Midbrain (tissue), 1 donor: ENCODE measurements at regions not wholly inside any gene's neighbourhood (a gene's known extent, or its start where the extent isn't known, plus 50 kb on each side); places are given as distances from the start of the nearest gene placed in this dataset.

Experiments
- DNase-seq: peaks from one replicate; lab custom pipeline; 2025; lab: John Stamatoyannopoulos, UW

DNA sequence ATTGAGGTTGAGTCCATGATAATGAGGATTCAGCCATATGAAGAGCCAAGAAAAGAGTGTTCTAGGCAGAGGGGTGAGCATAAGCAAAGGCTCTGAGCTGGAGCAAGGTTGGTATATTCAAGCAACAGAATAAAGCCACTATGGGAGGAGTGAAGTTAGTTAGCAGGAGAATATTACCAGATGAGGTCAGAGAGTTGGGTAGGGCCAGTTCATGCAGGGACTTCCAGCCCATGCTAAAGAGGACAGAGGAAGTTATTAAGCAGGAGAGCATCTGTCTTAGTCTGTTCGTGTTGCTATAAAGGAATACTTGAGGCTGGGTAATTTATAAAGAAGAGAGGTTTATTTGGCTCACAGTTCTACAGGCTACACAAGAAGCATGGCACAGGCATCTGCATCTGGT lies 57.1 kb upstream of the ATG10 start:
- DNase-seq: no peak

DNA sequence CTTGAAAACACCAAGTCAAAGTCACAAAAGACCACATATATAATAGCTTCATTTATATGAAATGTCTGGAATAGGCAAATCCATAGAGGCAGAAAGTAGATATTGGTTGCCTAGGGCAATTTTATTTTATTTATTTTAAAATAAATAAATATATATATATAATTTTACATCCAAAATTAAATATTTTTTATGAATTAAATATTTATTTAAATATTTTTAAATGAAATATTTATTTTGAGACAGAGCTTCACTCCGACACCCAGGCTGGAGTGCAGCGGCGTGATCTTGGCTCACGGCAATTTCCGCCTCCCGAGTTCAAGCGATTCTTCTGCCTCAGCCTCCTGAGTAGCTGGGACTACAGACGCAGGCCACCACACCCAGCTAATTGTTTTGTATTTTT lies 58.9 kb upstream of the ATG10 start:
- no peak for DNase-seq

DNA sequence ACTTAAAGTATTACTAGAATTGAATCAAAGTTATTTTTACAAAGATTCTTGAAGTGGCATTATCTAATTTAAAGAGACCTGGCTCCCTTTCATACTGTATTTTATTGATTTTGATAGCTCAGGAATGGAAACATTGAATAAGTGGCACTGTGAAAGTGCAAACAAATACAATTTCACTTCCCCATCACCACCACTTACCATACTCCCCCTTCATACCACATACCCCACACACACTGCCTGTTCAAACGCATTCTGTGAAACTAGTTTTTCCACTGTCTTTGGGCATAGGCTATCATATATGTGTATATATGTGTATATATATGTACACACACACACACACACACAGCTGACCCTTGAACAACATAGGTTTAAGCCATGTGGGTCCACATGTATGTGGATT lies 62.1 kb upstream of the ATG10 start:
- no peak for DNase-seq

DNA sequence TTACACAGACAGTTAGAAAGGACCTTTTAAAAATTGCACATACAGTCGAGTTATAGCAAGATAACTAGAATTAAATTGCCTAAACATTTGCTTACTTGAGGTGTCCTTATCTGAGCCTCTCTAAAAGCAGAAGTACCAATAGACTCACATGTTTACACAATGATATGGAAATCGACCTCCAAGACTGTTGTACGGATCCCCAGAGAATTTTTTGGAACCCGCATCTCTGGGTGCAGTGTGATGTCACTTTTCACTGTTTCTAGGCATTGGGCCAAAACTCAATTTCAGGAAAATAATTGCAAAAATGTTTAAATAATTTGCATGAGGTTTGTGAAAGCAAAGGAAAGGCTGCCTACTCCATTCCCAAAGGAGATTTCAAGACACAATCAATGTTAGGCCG lies 63.1 kb upstream of the ATG10 start:
- DNase-seq: no peak

DNA sequence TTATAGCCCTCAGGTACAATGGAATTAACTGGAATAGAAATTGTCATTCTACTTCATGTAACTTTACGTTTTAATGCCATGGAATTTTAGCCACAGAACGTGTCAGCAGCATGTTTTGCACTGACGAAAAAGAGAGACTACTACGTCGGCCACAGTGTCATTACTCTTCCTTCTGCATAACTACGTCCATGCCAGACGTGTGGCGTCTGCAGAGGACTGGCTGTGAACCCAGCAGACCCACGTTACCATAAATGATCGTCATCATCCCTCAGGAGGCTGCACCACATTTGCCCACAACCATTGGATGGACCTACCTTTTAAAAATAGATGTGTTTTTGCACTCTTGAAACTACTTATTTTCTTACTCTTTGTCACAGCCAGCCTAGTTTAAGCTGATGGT lies 63.8 kb upstream of the ATG10 start:
- DNase-seq: no peak

DNA sequence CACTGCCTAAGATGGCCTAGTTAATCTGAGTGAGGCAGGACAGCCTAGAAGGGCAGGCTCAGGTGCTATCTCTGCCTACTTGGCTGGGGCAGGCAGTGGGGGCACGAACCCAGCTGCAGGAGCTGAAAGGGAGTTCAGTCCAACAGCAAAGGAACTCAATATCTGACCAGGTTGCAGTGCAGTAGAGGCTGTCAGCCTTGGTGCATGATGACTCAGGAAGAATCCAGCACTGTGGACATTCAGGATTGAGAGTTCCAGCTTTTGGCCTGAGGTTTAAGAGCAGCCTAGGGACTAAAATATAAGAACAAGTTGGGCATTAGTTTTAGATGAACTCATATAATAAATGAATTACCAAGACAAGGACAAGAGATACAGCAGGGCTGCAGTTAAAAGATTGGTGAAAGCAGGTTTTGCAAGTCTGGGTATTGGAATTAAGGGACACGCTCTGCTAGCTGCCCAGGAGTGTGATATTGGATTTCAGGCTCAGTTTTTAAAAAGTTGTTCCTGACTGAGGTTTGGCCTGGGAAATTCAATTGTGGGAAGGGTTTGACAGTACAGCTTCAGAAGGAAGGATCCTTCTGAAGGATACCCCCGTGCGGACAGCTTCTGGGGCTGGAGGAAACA lies 64.7 kb upstream of the ATG10 start:
- no peak for DNase-seq

DNA sequence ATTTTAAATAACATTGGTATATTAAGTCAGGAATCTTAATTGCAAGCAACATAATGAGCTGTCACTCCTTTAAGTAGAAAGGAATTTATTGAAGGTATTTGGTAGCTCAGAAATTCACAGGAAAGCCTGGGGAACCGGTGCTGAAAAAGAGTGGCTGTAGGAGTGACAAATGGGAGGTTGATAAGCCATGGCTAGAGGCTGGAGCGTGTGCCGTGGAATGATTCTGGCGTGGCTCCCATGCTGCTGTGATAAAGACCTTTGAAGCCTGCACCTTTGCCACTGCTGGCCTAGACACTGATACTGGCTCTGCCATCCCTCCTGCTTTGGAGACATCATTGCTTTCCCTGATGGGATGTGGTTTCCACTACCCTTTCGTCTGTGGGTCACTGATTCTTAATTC lies 65.7 kb upstream of the ATG10 start:
- DNase-seq: no peak

DNA sequence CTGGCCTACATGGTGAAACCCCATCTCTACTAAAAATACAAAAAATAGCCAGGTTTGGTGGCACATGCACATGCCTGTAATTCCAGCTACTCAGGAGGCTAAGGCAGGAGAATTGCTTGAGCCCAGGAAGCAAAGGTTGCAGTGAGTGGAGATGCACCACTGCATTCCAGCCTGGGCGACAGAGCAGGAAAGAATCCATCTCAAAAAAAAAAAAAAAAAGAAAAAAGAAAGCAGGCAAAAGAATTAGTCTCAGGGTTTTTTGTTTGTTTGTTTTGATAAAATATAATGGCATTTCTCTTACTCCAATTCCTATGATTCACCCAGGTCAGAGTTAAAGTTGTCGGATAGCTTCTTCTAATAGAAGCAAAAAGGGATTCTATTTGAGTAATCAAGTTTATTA lies 67.0 kb upstream of the ATG10 start:
- no peak for DNase-seq

DNA sequence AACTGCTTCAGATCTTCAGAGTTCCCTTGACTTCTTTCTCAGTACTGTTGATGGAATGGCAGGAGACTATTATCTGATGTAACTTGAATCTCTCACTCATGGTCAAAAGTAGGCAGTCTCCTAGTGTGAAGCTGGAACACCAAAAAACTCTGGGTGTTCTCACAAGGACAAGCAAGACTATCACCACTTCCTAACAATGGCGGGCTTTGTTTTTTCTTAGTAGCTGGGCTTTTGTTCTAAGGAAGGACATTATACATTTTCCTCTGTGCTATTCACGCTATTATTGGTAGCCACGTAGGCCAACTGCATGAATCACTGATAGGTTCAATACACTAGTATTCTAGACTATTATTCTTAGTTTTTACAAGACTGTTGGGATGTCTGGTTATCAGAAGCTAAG lies 67.7 kb upstream of the ATG10 start:
- DNase-seq: peak; percentile 34

DNA sequence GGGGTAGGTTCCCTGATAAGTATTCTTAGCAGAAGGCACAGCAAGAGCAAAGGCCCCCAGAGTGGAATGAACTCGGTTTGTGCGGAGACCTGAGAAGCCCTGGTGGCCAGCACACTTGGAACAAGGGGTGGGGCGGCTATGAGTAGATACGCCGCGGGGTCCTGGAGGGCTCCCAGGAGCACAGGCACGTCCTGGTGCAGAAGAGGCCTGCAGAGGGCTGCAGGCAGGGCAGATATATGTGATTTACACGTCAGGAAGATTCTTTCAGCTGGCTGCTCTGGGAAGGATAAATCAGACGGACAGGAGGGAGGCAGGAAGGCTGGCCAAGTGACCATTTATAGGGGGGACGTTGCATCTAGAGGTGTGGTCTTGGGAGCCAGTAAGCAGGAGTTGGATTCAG lies 70.2 kb upstream of the ATG10 start:
- no peak for DNase-seq

DNA sequence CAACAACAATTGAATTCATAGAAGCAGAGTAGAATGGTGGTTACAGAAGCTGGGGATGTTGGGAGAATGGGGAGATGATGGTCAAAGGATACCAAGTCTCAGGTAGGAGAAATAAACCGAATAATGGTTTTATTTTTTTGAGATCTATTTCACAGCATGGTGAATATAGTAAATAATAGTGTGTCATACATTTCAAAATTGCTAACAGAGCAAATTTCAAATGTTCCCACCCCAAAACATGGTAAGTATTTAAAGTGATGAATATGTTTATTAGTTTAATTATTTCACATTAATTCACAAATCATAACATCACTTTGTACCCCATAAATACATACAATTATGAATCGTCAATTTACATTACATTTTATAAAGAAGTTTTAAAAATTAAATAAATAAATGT lies 72.7 kb upstream of the ATG10 start:
- DNase-seq: no peak

DNA sequence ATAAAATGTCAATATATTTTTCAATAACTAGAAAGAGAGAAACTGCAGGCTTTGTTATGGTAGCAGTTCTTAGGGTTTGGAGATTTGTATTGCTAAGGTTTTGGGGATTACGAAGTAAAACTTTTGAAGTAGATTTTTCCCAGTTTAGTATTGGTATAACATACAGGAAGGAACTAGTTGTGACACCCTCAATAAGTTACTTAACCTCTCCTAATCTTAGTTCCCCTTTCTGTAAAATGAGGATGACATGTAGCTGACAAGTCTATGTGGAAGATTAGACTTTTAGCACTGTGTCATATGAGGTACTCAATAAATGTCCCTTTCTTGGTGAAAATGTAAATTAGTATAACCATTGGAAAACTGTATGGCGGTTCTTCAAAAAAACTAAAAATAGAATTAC lies 73.4 kb upstream of the ATG10 start:
- DNase-seq: no peak

DNA sequence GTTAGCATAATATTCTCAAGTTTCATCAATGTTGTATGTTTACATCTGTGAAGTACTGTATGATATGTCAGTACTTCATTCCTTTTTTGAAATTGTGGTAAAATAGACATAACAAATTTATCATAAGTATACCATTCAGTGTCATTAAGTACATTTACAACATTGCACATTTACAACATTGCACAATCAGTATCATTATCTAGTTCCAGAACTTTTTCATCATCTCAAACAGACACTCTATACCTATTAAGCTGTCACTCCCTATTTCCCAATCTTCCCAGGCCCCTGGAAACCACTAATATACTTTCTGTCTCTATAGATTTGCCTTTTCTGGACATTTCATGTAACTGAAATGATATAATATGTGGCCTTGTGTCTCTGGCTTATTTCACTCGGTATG lies 75.1 kb upstream of the ATG10 start:
- no peak for DNase-seq

DNA sequence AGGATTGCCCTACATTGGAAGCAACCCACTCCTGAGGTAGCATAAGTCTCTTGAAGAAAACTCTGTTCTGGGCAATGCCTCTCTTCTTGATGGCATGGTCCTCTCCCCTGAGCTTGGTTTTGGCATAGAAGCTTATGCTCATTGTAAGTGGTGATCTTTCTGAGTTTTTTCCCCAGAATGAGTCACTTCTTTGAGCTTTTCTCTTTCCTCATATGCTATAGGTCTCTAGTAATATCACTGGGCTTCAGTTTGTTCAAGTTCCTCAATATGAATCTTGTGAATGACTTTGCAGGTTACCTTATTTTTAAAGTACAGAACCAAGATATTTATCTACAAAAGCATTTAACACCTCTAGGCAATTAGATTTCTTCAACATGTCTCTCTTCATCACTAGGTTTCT lies 76.5 kb upstream of the ATG10 start:
- DNase-seq: no peak

DNA sequence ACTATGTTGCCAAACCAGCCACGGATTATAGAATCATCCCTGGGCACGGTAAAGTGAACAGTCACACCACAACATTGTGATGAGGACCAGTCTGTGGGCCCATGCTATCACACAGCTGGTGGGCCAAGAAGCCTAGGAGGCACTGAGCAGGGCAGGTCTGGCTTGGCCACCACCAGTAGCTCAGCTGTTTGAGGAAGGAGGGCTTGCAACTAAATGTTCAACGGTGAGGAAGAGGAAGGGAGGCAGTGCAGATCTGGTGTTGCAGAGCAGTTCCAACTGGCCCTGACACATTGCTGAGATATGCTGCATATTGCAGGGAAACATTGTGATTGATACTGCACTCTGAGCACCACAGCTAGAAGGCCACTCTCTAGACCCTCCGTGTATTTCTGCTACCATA lies 77.9 kb upstream of the ATG10 start:
- no peak for DNase-seq

DNA sequence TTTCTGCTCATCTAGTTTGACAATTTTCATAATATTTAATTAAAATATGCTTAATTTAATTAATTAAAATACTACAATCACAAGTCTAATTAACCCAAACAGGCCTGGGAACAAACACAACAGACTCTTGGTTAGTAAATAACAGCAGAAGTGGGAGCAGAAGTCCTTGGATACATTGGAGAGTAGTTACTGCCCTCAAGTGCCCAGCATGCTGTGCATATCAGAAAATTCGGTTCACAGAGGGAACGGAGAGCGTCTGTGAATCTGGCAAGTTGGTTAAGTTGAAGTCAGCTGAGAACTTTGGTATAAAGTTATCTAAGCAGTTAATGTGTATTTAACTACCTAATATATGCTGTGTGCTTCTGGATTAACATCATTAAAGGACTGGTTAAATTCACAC lies 87.0 kb upstream of the ATG10 start:
- DNase-seq: peak; percentile 32

DNA sequence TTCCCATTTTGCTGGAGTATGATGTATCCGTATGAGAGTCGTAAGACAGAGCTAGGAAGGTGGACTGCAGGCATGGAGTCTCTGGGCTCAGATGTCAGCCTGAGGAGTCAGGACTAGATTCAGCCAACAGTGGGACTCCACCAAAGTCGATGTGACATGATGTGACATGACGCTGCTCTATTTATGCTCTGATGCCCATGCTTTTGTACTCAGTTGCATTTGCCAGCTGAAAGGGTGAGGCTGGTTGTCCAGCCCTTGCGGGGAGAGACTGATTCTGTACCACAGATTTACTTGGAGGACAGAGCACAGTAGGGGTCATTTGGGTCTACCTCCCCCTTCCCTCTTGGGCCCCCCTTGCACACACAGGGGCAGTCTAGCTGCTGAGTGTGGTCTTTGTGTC lies 88.5 kb upstream of the ATG10 start:
- no peak for DNase-seq

DNA sequence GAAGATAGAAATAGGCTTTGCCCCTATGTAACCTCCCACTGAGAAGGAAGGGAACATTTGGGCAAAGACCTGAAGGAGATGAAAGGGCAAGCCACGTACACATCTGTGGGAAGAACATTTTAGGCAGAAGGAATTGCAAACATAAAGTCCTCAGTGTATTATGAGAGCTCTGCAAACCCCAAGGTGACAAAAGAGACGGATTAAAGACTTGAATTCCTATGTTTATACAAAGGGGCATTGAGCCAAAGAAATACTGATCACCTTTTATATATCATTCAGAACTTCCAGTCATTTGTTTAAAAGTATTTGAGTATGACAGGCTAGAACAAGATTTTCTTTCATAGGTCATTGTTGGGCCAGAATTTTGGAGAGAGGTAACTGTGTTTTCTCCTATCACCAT lies 90.2 kb upstream of the ATG10 start:
- no peak for DNase-seq

DNA sequence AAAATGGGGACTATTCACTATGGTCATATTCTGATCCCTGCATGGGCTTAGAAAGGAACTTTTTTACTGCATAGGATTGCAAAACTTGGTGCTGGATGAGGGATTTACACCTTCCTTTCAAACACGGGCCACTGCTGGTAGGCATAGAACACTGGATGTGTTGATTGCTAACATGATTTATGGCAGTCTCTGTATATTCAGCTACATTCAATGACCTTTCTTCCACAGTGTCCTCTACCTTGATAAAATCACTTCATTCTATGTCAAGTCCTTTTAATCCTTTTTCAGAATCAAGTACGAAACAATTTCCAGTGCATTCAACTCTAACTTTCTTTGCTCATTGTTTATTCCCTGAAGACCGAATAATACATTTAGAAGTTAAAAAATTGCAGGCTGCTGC lies 91.9 kb upstream of the ATG10 start:
- DNase-seq: no peak

DNA sequence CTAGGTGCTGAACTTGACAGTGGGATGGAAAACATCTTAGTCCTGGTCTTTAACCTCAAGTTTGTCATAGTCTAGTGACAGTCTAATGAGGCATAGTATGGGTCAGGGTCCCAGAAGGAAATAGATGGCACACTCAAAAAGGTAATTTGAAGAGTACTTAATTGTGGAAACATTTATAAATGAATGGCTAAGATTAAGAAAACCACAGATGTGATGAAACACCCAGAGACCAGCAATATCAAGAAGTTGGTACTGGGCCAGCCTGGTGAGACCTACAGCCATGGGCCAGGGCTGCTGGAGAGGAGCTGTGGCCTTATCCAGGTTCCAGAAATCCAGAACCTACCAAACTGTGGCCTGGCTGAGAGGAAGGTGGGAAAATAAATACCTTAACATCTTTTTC lies 93.5 kb upstream of the ATG10 start:
- DNase-seq: no peak

DNA sequence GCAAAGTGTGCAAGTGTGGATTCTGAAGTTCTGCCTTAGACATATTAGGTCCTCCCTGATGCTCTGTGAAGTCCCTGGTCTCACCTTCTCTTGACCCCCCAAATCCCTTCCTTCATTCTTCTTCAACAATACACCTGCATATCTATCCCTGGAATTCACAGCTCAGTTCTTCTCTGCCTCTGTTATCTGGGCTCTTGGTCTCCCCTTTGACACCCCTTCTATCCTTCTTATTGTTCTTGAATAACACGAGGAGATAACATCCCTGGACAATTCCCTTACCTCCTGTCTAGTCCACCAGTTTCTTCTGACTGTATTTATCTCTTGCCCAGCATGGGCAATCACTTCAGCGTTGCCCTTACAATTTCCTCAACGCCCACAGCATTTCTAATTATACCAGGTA lies 104.8 kb upstream of the ATG10 start:
- no peak for DNase-seq

DNA sequence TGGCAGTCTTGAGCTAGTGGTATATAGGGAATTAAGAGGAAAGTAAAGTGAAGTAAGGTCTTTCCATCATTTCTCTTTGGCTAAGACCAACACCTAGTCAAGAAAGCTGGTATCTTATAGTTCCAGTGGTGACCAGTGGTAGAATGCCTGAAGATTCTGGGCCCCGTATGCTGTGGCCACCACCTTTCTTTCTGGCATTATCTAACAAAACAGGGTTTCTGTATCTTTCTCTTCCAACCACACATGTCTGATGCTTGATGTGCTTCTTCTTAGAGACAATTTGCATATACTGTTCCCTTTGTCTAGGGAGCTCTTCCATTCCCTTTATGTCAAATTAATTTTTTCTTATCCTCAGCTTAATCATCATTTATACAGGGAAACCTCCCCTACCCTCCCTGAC lies 109.9 kb upstream of the SSBP2 start:
- DNase-seq: no peak

DNA sequence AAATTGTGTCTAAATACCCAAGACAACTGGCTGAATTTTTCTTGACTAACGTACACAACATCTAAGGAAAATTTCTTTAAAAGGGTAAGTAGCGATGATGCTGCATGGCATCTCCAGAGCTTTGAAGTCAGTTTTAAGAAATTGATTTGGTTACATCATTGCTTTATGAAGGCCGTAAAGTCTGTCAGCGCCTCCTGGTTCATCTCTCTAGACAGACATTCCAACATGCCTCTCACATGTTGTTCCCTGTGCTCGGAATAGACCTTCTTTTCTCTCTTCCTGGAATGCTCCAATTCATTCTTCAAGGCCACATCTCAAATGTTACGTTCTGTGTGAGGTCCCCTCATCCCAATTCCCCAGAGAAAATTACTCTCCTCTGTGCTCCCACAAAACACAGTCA lies 108.7 kb upstream of the SSBP2 start:
- DNase-seq: no peak

DNA sequence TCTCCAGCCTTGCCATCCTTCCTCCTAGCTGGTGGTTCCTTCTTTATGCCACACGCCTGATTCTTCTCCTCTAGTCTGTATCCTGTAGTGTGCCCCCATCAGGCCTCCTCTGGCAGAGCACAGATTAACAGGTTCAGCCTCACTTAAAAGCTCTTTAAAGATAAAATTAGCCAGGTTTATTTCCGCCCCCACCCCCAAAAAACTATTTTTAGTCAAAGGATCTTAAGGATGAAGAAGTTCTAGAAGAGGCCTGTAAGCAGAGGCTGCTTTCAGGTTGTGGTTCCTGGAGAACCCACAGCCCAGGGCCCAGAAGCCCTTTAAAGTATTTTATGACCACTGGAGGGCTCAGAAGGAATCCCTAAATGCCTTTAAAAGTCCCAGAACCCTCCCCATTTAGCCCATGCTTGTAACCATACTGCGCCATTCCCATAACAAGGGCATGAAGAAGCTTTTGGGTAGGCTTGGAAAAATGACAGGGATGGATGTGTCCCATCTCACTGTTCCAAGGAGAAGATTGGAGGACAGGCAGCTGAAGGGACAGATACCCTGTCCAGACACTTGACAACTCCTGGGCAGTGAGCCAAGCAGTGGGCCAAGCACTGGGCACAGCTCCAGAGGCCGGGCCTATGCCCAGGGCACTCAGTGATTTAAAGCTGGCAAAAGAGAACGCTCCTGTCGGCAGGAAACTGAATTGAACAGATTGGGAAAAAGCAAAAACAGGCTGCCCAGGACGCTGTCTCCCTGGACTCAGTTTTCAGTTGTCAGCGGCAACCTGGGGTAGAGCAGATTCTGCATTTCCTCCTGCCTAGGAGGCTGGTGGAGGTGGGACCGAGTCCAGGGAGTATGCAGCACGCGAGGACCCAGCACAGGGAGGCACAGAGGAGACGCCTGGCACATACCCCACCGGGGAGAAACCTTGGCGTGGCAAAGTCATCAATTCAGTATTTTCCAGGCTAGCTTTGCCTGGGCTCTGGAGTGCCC lies 106.3 kb upstream of the SSBP2 start:
- peak; percentile 80 for DNase-seq
